Kidney epithelial cell (primary cell): ENCODE measurements at regions not wholly inside any gene's neighbourhood (a gene's known extent, or its start where the extent isn't known, plus 50 kb on each side); places are given as distances from the start of the nearest gene placed in this dataset.

Experiments used
- DNase-seq: peaks from one replicate; pipeline ENCODE4 v3.0.0-alpha.2; 2010; ENCODE audit warnings: low read depth
- H3K27me3 ChIP-seq: 2 replicates; pipeline ENCODE4 v1.6.0; 2011; ENCODE audit warnings: low read length; ENCODE audit not compliant: control insufficient read depth, insufficient read depth
- H3K36me3 ChIP-seq: 2 replicates; pipeline ENCODE4 v1.5.1; 2011; ENCODE audit warnings: low read length; ENCODE audit not compliant: control insufficient read depth, insufficient read depth
- H3K4me3 ChIP-seq: 2 replicates; pipeline ENCODE4 v1.5.1; 2011; ENCODE audit warnings: low read depth, mild to moderate bottlenecking, control low read depth, low read length
- CTCF ChIP-seq: IDR thresholded peaks from 2 replicates; pipeline ENCODE4 v1.5.1; 2011; ENCODE audit warnings: mild to moderate bottlenecking, moderate library complexity, low read length, control low read depth, inconsistent platforms; ENCODE audit not compliant: insufficient read depth, poor library complexity, severe bottlenecking

- no peaks in the 10 kb centered on the region for H3K27me3 ChIP-seq
- H3K4me3 ChIP-seq: no peak overlapping the region
- no peaks in the 10 kb centered on the region for H3K36me3 ChIP-seq
- DNase-seq: no peak
- no peak for TF ChIP-seq CTCF
Measured at GRCh38 chr2:183487326-183487725, 363.1 kb downstream of the NUP35 start.

- TF ChIP-seq CTCF: no peak
- no peak for DNase-seq
- no peak overlapping the region for H3K4me3 ChIP-seq
- no peaks in the 10 kb centered on the region for H3K36me3 ChIP-seq
- no peaks in the 10 kb centered on the region for H3K27me3 ChIP-seq
Measured at GRCh38 chr2:183488421-183488820, 364.2 kb downstream of the NUP35 start.

- DNase-seq: no peak
Measured at GRCh38 chr2:183490489-183490888, 366.2 kb downstream of the NUP35 start.

GRCh38 chr2:183490914-183491313 lies 366.7 kb downstream of the NUP35 start:
- no peak for TF ChIP-seq CTCF
- Histone ChIP-seq H3K4me3 (no peak overlapping the region), H3K36me3 (no peaks in the 10 kb centered on the region), H3K27me3 (no peaks in the 10 kb centered on the region)
- DNase-seq: no peak

More at GRCh38 chr2:183490489-183490888, 366.2 kb downstream of the NUP35 start:
- TF ChIP-seq CTCF: no peak
- Histone ChIP-seq H3K4me3 (no peak overlapping the region), H3K27me3 (no peaks in the 10 kb centered on the region), H3K36me3 (no peaks in the 10 kb centered on the region)

GRCh38 chr2:183493040-183493439 lies 368.8 kb downstream of the NUP35 start:
- Histone ChIP-seq H3K4me3 (no peak overlapping the region), H3K27me3 (no peaks in the 10 kb centered on the region), H3K36me3 (no peaks in the 10 kb centered on the region)
- DNase-seq: no peak
- TF ChIP-seq CTCF: no peak

GRCh38 chr2:183495079-183495478 lies 370.8 kb downstream of the NUP35 start:
- TF ChIP-seq CTCF: no peak
- no peak for DNase-seq
- Histone ChIP-seq H3K27me3 (no peaks in the 10 kb centered on the region), H3K4me3 (no peak overlapping the region), H3K36me3 (no peaks in the 10 kb centered on the region)
